K562 (cell line): ENCODE measurements at regions not wholly inside any gene's neighbourhood (a gene's known extent, or its start where the extent isn't known, plus 50 kb on each side); places are given as distances from the start of the nearest gene placed in this dataset.

Source experiments
- ATAC-seq: fragments of 200-7000 bp; cut with Tn5 transposase; 3 replicates; pipeline ENCODE4 v1.9.1; 2020; ENCODE audit warnings: moderate library complexity
- BruUV-seq: library from RNA; stranded (reverse); fragments of 400-500 nt; replicated peaks from 2 replicates; lab custom pipeline; 2021; lab: Mats Ljungman, UMichigan
- CTCF ChIA-PET: fragments of 300-600 bp; formaldehyde crosslinking; extraction: SDS; loops from one replicate; lab custom pipeline; 2021; ENCODE audit warnings: low intra/inter-chr PET ratio; lab: Yijun Ruan, JAX
- POLR2A ChIA-PET: fragments of 300-600, 350-650 bp; sonication (Branson Sonifier 250); formaldehyde crosslinking; extraction: SDS; loops from one replicate; lab custom pipeline; 2021; ENCODE audit warnings: antibody characterized with exemption, inconsistent platforms; lab: Yijun Ruan, JAX
- DNase-seq, 4 experiments: peaks; one replicate each; pipeline versions ENCODE4 v3.0.0 to v3.0.0-alpha.2; 2011 to 2018; ENCODE audit warnings: low spot score in 3 of 4, mixed read lengths in 3 of 4; ENCODE audit errors: extremely low read depth in 1 of 4
- FAIRE-seq: peaks from 2 replicates; lab custom pipeline; 2011; peaks lifted over from hg19 to GRCh38; lab: Jason Lieb, UNC
- H2AFZ ChIP-seq: 2 replicates; pipeline ENCODE4 v1.6.0; 2011; ENCODE audit warnings: low read depth, low read length, control low read depth, inconsistent platforms
- H3K27ac ChIP-seq: fragments of 200-600 bp; 3 replicates; pipeline ENCODE4 v1.8.0; 2011; ENCODE audit warnings: low read depth, mild to moderate bottlenecking, control low read depth, inconsistent platforms, low read length, moderate library complexity, mixed read lengths; ENCODE audit errors: extremely low read depth
- H3K27me3 ChIP-seq, 2 experiments: fragments of 300-600 bp in 1 of 2; 2 replicates in 1 of 2; 3 replicates in 1 of 2; pipeline versions ENCODE4 v1.6.0 to v1.8.0; 2011; ENCODE audit warnings: inconsistent platforms in 2 of 2, low read length in 2 of 2, mild to moderate bottlenecking in 1 of 2, mixed read lengths in 1 of 2, moderate library complexity in 1 of 2; ENCODE audit not compliant: control insufficient read depth in 2 of 2, insufficient read depth in 2 of 2
- H3K36me3 ChIP-seq: fragments of 300-600 bp; 3 replicates; pipeline ENCODE4 v1.8.0; 2011; ENCODE audit warnings: mild to moderate bottlenecking, low read length, inconsistent platforms; ENCODE audit not compliant: control insufficient read depth, insufficient read depth
- H3K4me1 ChIP-seq, 2 experiments: fragments of 200-600 bp in 1 of 2; replicated peaks in 1 of 2; 2 replicates in 1 of 2; 3 replicates in 1 of 2; pipeline versions ENCODE4 v1.5.1 to v1.8.0; 2011; ENCODE audit warnings: inconsistent platforms in 2 of 2, low read length in 2 of 2, mild to moderate bottlenecking in 1 of 2, mixed read lengths in 1 of 2, moderate library complexity in 1 of 2; ENCODE audit not compliant: control insufficient read depth in 2 of 2, insufficient read depth in 2 of 2
- H3K4me2 ChIP-seq: 2 replicates; pipeline ENCODE4 v1.6.1; 2011; ENCODE audit warnings: low read length, control low read depth, inconsistent platforms, mixed read lengths; ENCODE audit not compliant: insufficient read depth
- H3K4me3 ChIP-seq: fragments of 200-600 bp; sonication (generic), shearing (Covaris generic); 2 replicates; pipeline ENCODE4 v1.5.1; 2016; ENCODE audit warnings: control low read depth, inconsistent platforms
- H3K79me2 ChIP-seq: fragments of 200-600 bp; 3 replicates; pipeline ENCODE4 v1.8.0; 2011; ENCODE audit warnings: low read length, inconsistent platforms; ENCODE audit not compliant: control insufficient read depth, insufficient read depth
- H3K9ac ChIP-seq, 2 experiments: 2 replicates each; pipeline versions ENCODE4 v1.6.0 to v1.6.1; 2011; ENCODE audit warnings: low read depth in 2 of 2, low read length in 2 of 2, control low read depth in 1 of 2, inconsistent platforms in 1 of 2, mild to moderate bottlenecking in 1 of 2, mixed read lengths in 1 of 2; ENCODE audit not compliant: insufficient read depth in 1 of 2
- H3K9me1 ChIP-seq: one replicate; pipeline ENCODE4 v1.6.0; 2011; ENCODE audit warnings: inconsistent platforms, mild to moderate bottlenecking, low read length, moderate library complexity; ENCODE audit not compliant: control insufficient read depth, insufficient read depth
- H3K9me3 ChIP-seq: replicated peaks from 2 replicates; pipeline ENCODE4 v1.5.1; 2011; ENCODE audit warnings: low read depth, low read length, inconsistent platforms; ENCODE audit not compliant: control insufficient read depth, insufficient read depth
- H4K20me1 ChIP-seq: replicated peaks from 2 replicates; pipeline ENCODE4 v1.6.1; 2011; ENCODE audit warnings: low read length, inconsistent platforms, mixed read lengths; ENCODE audit not compliant: control insufficient read depth, insufficient read depth
- AFF4 ChIP-seq: sonication (generic); formaldehyde crosslinking; IDR thresholded peaks from 2 replicates; pipeline ENCODE4 v1.8.0; 2023; ENCODE audit warnings: mild to moderate bottlenecking, missing genetic modification reagents
- ASH1L ChIP-seq: fragments of 450-650 bp; IDR thresholded peaks from 2 replicates; pipeline ENCODE4 v1.6.1; 2018; ENCODE audit warnings: borderline replicate concordance, mild to moderate bottlenecking, low read depth; ENCODE audit not compliant: partially characterized antibody
- ATF2 ChIP-seq: sonication (generic); formaldehyde crosslinking; IDR thresholded peaks from 2 replicates; pipeline ENCODE4 v1.8.1; 2022; ENCODE audit warnings: missing genetic modification reagents
- EHMT2 ChIP-seq: fragments of 450-650 bp; IDR thresholded peaks from 2 replicates; pipeline ENCODE4 v1.6.1; 2018; ENCODE audit warnings: antibody characterized with exemption
- EZH2 ChIP-seq: IDR thresholded peaks from 2 replicates; pipeline ENCODE4 v1.6.1; 2012; ENCODE audit warnings: low read depth, mild to moderate bottlenecking, inconsistent platforms, low read length, borderline replicate concordance
- NFIC ChIP-seq: fragments of 450-650 bp; IDR thresholded peaks from 2 replicates; pipeline ENCODE4 v1.6.1; 2017; ENCODE audit warnings: mild to moderate bottlenecking, inconsistent platforms
- NFRKB ChIP-seq: fragments of 450-650 bp; IDR thresholded peaks from 2 replicates; pipeline ENCODE4 v1.6.1; 2016; ENCODE audit warnings: low read depth
- NRF1 ChIP-seq, 2 experiments: fragments of 450-650 bp; IDR thresholded peaks in 1 of 2; conservative IDR thresholded peaks in 1 of 2; 2 replicates each; pipeline ENCODE4 v1.6.1; 2014; ENCODE audit warnings: mild to moderate bottlenecking in 2 of 2
- POLR2A ChIP-seq: fragments of 450-650 bp; conservative IDR thresholded peaks from 2 replicates; pipeline ENCODE4 v1.6.1; 2016
- SMARCB1 ChIP-seq: IDR thresholded peaks from 2 replicates; pipeline ENCODE4 v1.6.1; 2011; ENCODE audit warnings: improper control_type of control experiment, low read depth; ENCODE audit not compliant: insufficient read length
- SPI1 ChIP-seq: IDR thresholded peaks from 2 replicates; pipeline ENCODE4 v1.6.1; 2011; ENCODE audit warnings: low read depth, low read length, control low read depth, borderline replicate concordance
- ZFP1 ChIP-seq: fragments of 450-650 bp; formaldehyde crosslinking; IDR thresholded peaks from 2 replicates; pipeline ENCODE4 v1.4.0; 2020; ENCODE audit warnings: mild to moderate bottlenecking, mixed read lengths
- WGBS: fragments of 100-300 bp; shearing (Covaris generic); methylation state at CpG from one replicate; pipeline ENCODE4 v1.1.6; 2016; ENCODE audit warnings: low coverage, mixed read lengths; ENCODE audit not compliant: insufficient coverage; ENCODE audit errors: missing lambda C conversion rate; 5-methylcytosine and 5-hydroxymethylcytosine counted together
- in situ Hi-C: fragments of 300-500 bp; cut with MboI; formaldehyde crosslinking; loops from 4 replicates; pipeline ENCODE4 v1.15.0; 2018; ENCODE audit warnings: inconsistent platforms, mixed read lengths
- intact Hi-C: fragments of 100-400 bp; cut with micrococcal nuclease; formaldehyde crosslinking; loops from 2 replicates; pipeline ENCODE4 v1.14.2; 2022

GRCh38 chr7:1286946-1287645, 54.4 kb downstream of the UNCX start:
- FAIRE-seq, result no peak
- no peaks in the 10 kb centered on the region for H3K9me3 ChIP-seq
- BruUV-seq, result no TSS peak
- H3K36me3 ChIP-seq, result no peaks in the 10 kb centered on the region
- H3K4me1 ChIP-seq, result peaks cover 0 to 42% of the 10 kb centered on the region in 2 experiments; a peak in 2 of 5 replicates
- no peak overlapping the region for H2AFZ ChIP-seq
- ChIA-PET CTCF (no interaction called here), POLR2A (no interaction called here)
- intact Hi-C loops, result no loop called here
- H3K9ac ChIP-seq, result no peak overlapping the region
- no peaks in the 10 kb centered on the region for H3K9me1 ChIP-seq
- in situ Hi-C loops, result no loop called here
- H3K4me2 ChIP-seq, result no peak overlapping the region
- H4K20me1 ChIP-seq, result no peaks in the 10 kb centered on the region
- no peak overlapping the region for H3K4me3 ChIP-seq
- no peak overlapping the region for H3K27ac ChIP-seq
- no peaks in the 10 kb centered on the region for H3K79me2 ChIP-seq
- WGBS, result 5% methylated on average over 24 of the region's 26 CpGs
- H3K27me3 ChIP-seq, result peaks cover 26 to 75% of the 10 kb centered on the region in 2 experiments; a peak in 4 of 5 replicates
- TF ChIP-seq NFIC (no peak), NFRKB (no peak), EHMT2 (no peak), ASH1L (no peak)
- no peak for DNase-seq
- no peak for ATAC-seq

- 5% methylated on average over 18 of the region's 19 CpGs for WGBS
- H3K27me3 ChIP-seq, result peaks cover 26 to 82% of the 10 kb centered on the region in 2 experiments; a peak in 4 of 5 replicates
- no peak overlapping the region for H3K27ac ChIP-seq
- H3K4me3 ChIP-seq, result no peak overlapping the region
- BruUV-seq, result no TSS peak
- H3K4me2 ChIP-seq, result no peak overlapping the region
- H3K4me1 ChIP-seq, result peaks cover 0 to 42% of the 10 kb centered on the region in 2 experiments; a peak in 2 of 5 replicates
- DNase-seq (no peak), FAIRE-seq (no peak), ATAC-seq (no peak)
- no peak overlapping the region for H3K9ac ChIP-seq
- H4K20me1 ChIP-seq, result 0 out of 2 replicates have a peak, but pooled peaks cover 4% of the 10 kb centered on the region
- in situ Hi-C loops (no loop called here), intact Hi-C loops (no loop called here)
- no peaks in the 10 kb centered on the region for H3K9me3 ChIP-seq
- H3K36me3 ChIP-seq, result no peaks in the 10 kb centered on the region
- POLR2A ChIA-PET, result no interaction called here
- no peaks in the 10 kb centered on the region for H3K79me2 ChIP-seq
- CTCF ChIA-PET, result no interaction called here
- no peak overlapping the region for H2AFZ ChIP-seq
- no peaks in the 10 kb centered on the region for H3K9me1 ChIP-seq
- TF ChIP-seq SMARCB1, result no peak
- no peak for TF ChIP-seq EZH2
- TF ChIP-seq AFF4 (CRISPR knock-in tag), result no peak
- TF ChIP-seq ATF2 (CRISPR knock-in tag), result no peak
- no peak for TF ChIP-seq ZFP1 (CRISPR knock-in tag)
- TF ChIP-seq POLR2A, result no peak
- TF ChIP-seq SPI1, result no peak
- TF ChIP-seq NRF1 (conservative IDR thresholded peaks at IDR 0.05 in 1 of 2, IDR thresholded peaks at IDR 0.05 in 1 of 2), result no peak
These were observed 55.1 kb downstream of the UNCX start for GRCh38 chr7:1287752-1288201.
